Peyer's patch (tissue), 4 donors: ENCODE measurements at regions not wholly inside any gene's neighbourhood (a gene's known extent, or its start where the extent isn't known, plus 50 kb on each side); places are given as distances from the start of the nearest gene placed in this dataset.

Source experiments
- POLR2A ChIP-seq, 2 donors: fragments of 450-650 bp; IDR thresholded peaks; one replicate each; pipeline ENCODE4 v1.5.1; 2017; ENCODE audit warnings: antibody characterized with exemption in 2 of 2, mild to moderate bottlenecking in 2 of 2, moderate library complexity in 2 of 2
- TF ChIP-seq, protein P1 (sequence below), 6 experiments: fragments of 450-650 bp in 4 of 6; fragments of 200-600 bp in 2 of 6; sonication (generic) in 1 of 6; IDR thresholded peaks; one replicate each; pipeline ENCODE4 v1.5.1; 2017 to 2019; ENCODE audit warnings: antibody characterized with exemption in 6 of 6, mild to moderate bottlenecking in 3 of 6, moderate library complexity in 1 of 6

DNA sequence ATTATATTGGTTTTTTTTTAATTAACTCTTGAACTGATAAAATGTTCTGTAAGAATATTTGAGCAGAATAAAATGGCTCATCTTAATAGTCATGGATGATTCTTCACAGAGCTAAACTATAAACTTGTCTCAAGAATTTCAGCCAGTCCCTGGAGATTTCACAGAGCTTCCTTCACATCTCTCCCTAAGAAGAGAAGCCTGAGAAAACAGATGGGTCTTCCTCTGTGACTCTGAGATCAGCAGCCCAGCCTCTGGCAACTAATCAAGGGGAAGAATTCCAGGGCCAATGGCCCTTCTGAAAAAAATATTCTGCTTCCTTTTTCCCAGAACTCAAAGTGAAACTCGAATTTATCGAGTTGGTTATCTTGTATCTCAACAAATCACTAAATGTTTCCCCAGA, 122.2 kb upstream of the ITGA1 start:
- TF ChIP-seq, protein P1, sequence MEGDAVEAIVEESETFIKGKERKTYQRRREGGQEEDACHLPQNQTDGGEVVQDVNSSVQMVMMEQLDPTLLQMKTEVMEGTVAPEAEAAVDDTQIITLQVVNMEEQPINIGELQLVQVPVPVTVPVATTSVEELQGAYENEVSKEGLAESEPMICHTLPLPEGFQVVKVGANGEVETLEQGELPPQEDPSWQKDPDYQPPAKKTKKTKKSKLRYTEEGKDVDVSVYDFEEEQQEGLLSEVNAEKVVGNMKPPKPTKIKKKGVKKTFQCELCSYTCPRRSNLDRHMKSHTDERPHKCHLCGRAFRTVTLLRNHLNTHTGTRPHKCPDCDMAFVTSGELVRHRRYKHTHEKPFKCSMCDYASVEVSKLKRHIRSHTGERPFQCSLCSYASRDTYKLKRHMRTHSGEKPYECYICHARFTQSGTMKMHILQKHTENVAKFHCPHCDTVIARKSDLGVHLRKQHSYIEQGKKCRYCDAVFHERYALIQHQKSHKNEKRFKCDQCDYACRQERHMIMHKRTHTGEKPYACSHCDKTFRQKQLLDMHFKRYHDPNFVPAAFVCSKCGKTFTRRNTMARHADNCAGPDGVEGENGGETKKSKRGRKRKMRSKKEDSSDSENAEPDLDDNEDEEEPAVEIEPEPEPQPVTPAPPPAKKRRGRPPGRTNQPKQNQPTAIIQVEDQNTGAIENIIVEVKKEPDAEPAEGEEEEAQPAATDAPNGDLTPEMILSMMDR (IDR thresholded peaks at IDR 0.05), result no peak
- TF ChIP-seq POLR2A (IDR thresholded peaks at IDR 0.05), result no peak
